HepG2 (cell line): ENCODE measurements at regions not wholly inside any gene's neighbourhood (a gene's known extent, or its start where the extent isn't known, plus 50 kb on each side); places are given as distances from the start of the nearest gene placed in this dataset.

Experiments
- PRMT3 ChIP-seq: sonication (generic); formaldehyde crosslinking; IDR thresholded peaks from 2 replicates; pipeline ENCODE4 v1.8.1; 2022; ENCODE audit warnings: low read depth, mild to moderate bottlenecking, moderate library complexity, missing genetic modification reagents, borderline replicate concordance
- YEATS4 ChIP-seq: sonication (generic); formaldehyde crosslinking; IDR thresholded peaks from 2 replicates; pipeline ENCODE4 v1.4.0; 2020; ENCODE audit warnings: missing genetic modification reagents, borderline replicate concordance
- TF ChIP-seq, protein P1 (sequence below): sonication (generic); formaldehyde crosslinking; IDR thresholded peaks from 2 replicates; pipeline ENCODE4 v1.4.0; 2020; ENCODE audit warnings: missing genetic modification reagents
- TF ChIP-seq, protein P2 (sequence below): sonication (generic); formaldehyde crosslinking; IDR thresholded peaks from 2 replicates; pipeline ENCODE4 v1.4.0; 2020; ENCODE audit warnings: missing genetic modification reagents

DNA sequence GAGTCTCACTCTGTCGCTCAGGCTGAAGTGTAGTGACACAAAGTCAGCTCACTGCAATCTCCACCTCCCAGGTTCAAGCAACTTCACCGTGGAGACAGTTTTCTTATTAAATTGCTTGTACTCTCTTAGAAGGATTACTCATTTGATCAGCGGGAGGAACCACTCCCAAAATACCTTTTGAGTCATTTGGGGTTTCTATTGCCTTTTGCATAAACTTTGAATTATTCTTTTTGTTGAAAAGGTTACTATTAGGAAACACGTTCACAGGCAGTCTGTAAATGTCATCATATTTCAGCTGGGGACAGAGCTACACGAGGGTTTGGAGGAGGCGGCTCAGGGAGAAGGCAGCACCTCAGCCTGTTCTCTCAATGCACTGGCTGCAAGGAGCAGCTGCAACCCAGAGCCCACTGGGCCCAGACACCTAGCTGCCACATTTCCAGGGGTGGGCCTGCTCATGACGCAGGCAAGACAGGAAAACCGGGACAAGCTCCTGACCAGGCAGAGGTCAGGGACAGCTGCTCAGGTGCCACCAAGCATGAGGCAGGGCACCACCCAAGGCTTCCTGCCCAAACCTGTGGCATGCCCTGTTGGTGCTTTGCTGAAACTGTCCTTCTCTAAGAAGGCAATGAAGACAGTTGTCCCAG is 205.9 kb downstream of the BMP7 start (continued):
- TF ChIP-seq, protein P1, sequence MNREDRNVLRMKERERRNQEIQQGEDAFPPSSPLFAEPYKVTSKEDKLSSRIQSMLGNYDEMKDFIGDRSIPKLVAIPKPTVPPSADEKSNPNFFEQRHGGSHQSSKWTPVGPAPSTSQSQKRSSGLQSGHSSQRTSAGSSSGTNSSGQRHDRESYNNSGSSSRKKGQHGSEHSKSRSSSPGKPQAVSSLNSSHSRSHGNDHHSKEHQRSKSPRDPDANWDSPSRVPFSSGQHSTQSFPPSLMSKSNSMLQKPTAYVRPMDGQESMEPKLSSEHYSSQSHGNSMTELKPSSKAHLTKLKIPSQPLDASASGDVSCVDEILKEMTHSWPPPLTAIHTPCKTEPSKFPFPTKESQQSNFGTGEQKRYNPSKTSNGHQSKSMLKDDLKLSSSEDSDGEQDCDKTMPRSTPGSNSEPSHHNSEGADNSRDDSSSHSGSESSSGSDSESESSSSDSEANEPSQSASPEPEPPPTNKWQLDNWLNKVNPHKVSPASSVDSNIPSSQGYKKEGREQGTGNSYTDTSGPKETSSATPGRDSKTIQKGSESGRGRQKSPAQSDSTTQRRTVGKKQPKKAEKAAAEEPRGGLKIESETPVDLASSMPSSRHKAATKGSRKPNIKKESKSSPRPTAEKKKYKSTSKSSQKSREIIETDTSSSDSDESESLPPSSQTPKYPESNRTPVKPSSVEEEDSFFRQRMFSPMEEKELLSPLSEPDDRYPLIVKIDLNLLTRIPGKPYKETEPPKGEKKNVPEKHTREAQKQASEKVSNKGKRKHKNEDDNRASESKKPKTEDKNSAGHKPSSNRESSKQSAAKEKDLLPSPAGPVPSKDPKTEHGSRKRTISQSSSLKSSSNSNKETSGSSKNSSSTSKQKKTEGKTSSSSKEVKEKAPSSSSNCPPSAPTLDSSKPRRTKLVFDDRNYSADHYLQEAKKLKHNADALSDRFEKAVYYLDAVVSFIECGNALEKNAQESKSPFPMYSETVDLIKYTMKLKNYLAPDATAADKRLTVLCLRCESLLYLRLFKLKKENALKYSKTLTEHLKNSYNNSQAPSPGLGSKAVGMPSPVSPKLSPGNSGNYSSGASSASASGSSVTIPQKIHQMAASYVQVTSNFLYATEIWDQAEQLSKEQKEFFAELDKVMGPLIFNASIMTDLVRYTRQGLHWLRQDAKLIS (CRISPR knock-in tag): no peak
- TF ChIP-seq, protein P2, sequence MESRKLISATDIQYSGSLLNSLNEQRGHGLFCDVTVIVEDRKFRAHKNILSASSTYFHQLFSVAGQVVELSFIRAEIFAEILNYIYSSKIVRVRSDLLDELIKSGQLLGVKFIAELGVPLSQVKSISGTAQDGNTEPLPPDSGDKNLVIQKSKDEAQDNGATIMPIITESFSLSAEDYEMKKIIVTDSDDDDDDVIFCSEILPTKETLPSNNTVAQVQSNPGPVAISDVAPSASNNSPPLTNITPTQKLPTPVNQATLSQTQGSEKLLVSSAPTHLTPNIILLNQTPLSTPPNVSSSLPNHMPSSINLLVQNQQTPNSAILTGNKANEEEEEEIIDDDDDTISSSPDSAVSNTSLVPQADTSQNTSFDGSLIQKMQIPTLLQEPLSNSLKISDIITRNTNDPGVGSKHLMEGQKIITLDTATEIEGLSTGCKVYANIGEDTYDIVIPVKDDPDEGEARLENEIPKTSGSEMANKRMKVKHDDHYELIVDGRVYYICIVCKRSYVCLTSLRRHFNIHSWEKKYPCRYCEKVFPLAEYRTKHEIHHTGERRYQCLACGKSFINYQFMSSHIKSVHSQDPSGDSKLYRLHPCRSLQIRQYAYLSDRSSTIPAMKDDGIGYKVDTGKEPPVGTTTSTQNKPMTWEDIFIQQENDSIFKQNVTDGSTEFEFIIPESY (CRISPR knock-in tag): no peak
- TF ChIP-seq PRMT3 (CRISPR knock-in tag): no peak
- no peak for TF ChIP-seq YEATS4 (CRISPR knock-in tag)
